Sigmoid colon (tissue), 6 donors: ENCODE measurements at regions not wholly inside any gene's neighbourhood (a gene's known extent, or its start where the extent isn't known, plus 50 kb on each side); places are given as distances from the start of the nearest gene placed in this dataset.
"Not testable (repeated sequence)": the region's sequence is repeated elsewhere in the genome, so short reads cannot be mapped to it uniquely, and the experiment has no call there.

ENCODE experiments used
- DNase-seq: peaks from one replicate; pipeline ENCODE4 v3.0.0-alpha.2; 2019
- H3K27ac ChIP-seq, 4 donors: fragments of 200-600 bp; sonication (generic); one replicate each; pipeline ENCODE4 v1.5.1; 2016 to 2019; ENCODE audit warnings: mild to moderate bottlenecking in 1 of 4
- H3K27me3 ChIP-seq, 3 donors: fragments of 200-600 bp; sonication (generic); one replicate each; pipeline ENCODE4 v1.5.1; 2019; ENCODE audit warnings: mild to moderate bottlenecking in 1 of 3
- H3K36me3 ChIP-seq, 4 donors: fragments of 200-600 bp; sonication (generic); one replicate each; pipeline ENCODE4 v1.5.1; 2016 to 2019
- H3K4me1 ChIP-seq, 4 donors: fragments of 200-600 bp; sonication (generic); one replicate each; pipeline ENCODE4 v1.5.1; 2017 to 2019
- H3K4me3 ChIP-seq, 4 donors: fragments of 200-600 bp; sonication (generic); one replicate each; pipeline ENCODE4 v1.5.1; 2017 to 2019; ENCODE audit warnings: mild to moderate bottlenecking in 2 of 4, moderate library complexity in 1 of 4
- H3K9me3 ChIP-seq, 4 donors: fragments of 200-600 bp in 3 of 4; sonication (generic) in 3 of 4; one replicate each; pipeline versions ENCODE4 v1.5.1 to v1.6.1; 2013 to 2019
- CTCF ChIP-seq, 4 experiments: fragments of 450-650 bp in 3 of 4; fragments of 200-600 bp in 1 of 4; IDR thresholded peaks; one replicate each; pipeline ENCODE4 v1.5.1; 2016 to 2019; ENCODE audit warnings: antibody characterized with exemption in 4 of 4, mild to moderate bottlenecking in 3 of 4, moderate library complexity in 2 of 4
- EP300 ChIP-seq, 4 donors: sonication (generic); formaldehyde crosslinking; IDR thresholded peaks; one replicate each; pipeline ENCODE4 v1.6.1; 2017; ENCODE audit warnings: antibody characterized with exemption in 4 of 4
- POLR2A ChIP-seq, 2 donors: fragments of 450-650 bp; IDR thresholded peaks; one replicate each; pipeline ENCODE4 v1.6.1; 2016; ENCODE audit warnings: antibody characterized with exemption in 2 of 2, mild to moderate bottlenecking in 2 of 2, moderate library complexity in 2 of 2
- POLR2AphosphoS5 ChIP-seq, 4 donors: sonication (generic); formaldehyde crosslinking; IDR thresholded peaks; one replicate each; pipeline ENCODE4 v1.6.1; 2017; ENCODE audit warnings: antibody characterized with exemption in 4 of 4
- WGBS, 2 donors: extraction: QIAGEN DNeasy Blood & Tissue Kit; methylation state at CpG; one replicate each; pipeline ENCODE4 v1.1.7; 2013; 5-methylcytosine and 5-hydroxymethylcytosine counted together
- intact Hi-C: fragments of 100-400 bp; cut with DNase I; formaldehyde crosslinking; loops from one replicate; pipeline ENCODE4 v1.15.1; 2023
- donor health status: healthy with polysubstance abuse.
- donor health status: healthy.

GRCh38 chr10:6987536-6987945, 407.5 kb upstream of the PRKCQ start:
- WGBS, 2 donors = 73 to 82% methylated on average over 8 of the region's 8 CpGs
- DNase-seq = no peak
- H3K27ac ChIP-seq = no peak overlapping the region
- H3K27me3 ChIP-seq = no peaks in the 10 kb centered on the region
- no peaks in the 10 kb centered on the region for H3K4me1 ChIP-seq
- no peak for TF ChIP-seq EP300 (IDR thresholded peaks at IDR 0.05)
- peak in 1 of 4 donors; percentile 7 for TF ChIP-seq POLR2AphosphoS5 (IDR thresholded peaks at IDR 0.05)
- intact Hi-C loops = no loop called here
- no peak overlapping the region for H3K4me3 ChIP-seq
- no peaks in the 10 kb centered on the region for H3K9me3 ChIP-seq
- no peaks in the 10 kb centered on the region for H3K36me3 ChIP-seq

GRCh38 chr10:6986927-6987326, 406.9 kb upstream of the PRKCQ start:
- Histone ChIP-seq H3K4me1 (no peaks in the 10 kb centered on the region), H3K36me3 (no peaks in the 10 kb centered on the region), H3K27me3 (no peaks in the 10 kb centered on the region), H3K9me3 (no peaks in the 10 kb centered on the region), H3K4me3 (no peak overlapping the region), H3K27ac (no peak overlapping the region)
- no peak for DNase-seq
- TF ChIP-seq POLR2A (IDR thresholded peaks at IDR 0.05) (no peak), CTCF (IDR thresholded peaks at IDR 0.05) (no peak), EP300 (IDR thresholded peaks at IDR 0.05) (no peak), POLR2AphosphoS5 (IDR thresholded peaks at IDR 0.05) (no peak)
- intact Hi-C loops = no loop called here
- 93% methylated on average over 10 of the region's 10 CpGs for WGBS, 2 donors

DNA sequence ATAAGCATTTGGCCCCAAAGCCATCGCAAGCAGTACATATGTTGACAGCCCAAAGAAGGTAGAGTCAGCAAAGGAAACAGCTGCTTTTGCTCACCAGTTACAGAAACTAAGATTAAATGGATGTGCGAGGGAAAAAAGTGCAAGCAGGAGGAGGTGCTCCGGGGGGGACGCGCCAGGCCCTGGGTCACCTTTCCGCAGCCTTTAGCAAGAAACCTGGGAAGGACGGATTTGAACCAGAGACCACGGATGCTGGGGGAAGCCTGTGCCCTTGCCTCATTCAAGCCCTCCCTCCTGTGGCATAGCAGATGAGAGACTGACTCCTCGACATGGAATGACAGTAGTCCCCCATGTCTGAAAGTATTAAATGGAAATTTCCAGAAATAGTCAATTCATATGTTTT, 405.6 kb upstream of the PRKCQ start:
- Histone ChIP-seq H3K4me1 (no peaks in the 10 kb centered on the region), H3K4me3 (no peak overlapping the region), H3K36me3 (no peaks in the 10 kb centered on the region), H3K9me3 (no peaks in the 10 kb centered on the region), H3K27ac (no peak overlapping the region), H3K27me3 (no peaks in the 10 kb centered on the region)
- WGBS, 2 donors = 86 to 92% methylated on average over 9 of the region's 9 CpGs
- intact Hi-C loops = no loop called here
- TF ChIP-seq CTCF (IDR thresholded peaks at IDR 0.05) = no peak
- no peak for TF ChIP-seq EP300 (IDR thresholded peaks at IDR 0.05)
- TF ChIP-seq POLR2AphosphoS5 (IDR thresholded peaks at IDR 0.05) = no peak
- no peak for TF ChIP-seq POLR2A (IDR thresholded peaks at IDR 0.05)
- no peak for DNase-seq

DNA sequence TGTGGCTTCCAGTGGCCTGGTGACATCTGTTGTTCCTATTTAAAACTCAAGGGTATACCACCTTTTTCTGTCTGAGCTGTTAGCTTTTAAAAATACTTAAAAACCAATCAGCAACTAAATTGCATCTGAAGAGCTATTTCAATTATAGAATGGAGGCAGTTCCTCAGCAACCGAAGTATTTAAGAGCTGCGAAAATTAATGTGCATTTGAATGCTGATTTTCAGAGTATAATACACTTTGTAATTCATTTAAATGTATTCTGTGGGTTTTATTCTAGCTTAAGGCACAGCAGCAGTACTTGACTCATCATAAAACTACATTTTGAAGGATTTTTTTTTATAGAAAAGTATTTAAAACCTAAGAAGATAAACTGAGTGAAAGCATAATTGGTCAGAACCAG, 404.9 kb upstream of the PRKCQ start:
- intact Hi-C loops = no loop called here
- no peak overlapping the region for H3K4me3 ChIP-seq
- H3K27ac ChIP-seq = no peak overlapping the region
- 93 to 97% methylated on average over 2 of the region's 2 CpGs for WGBS, 2 donors
- no peaks in the 10 kb centered on the region for H3K27me3 ChIP-seq
- no peaks in the 10 kb centered on the region for H3K36me3 ChIP-seq
- no peak for DNase-seq
- H3K4me1 ChIP-seq = no peaks in the 10 kb centered on the region
- H3K9me3 ChIP-seq = no peaks in the 10 kb centered on the region
- TF ChIP-seq POLR2A (IDR thresholded peaks at IDR 0.05) = no peak
- no peak for TF ChIP-seq CTCF (IDR thresholded peaks at IDR 0.05)
- no peak for TF ChIP-seq EP300 (IDR thresholded peaks at IDR 0.05)
- TF ChIP-seq POLR2AphosphoS5 (IDR thresholded peaks at IDR 0.05) = no peak

DNA sequence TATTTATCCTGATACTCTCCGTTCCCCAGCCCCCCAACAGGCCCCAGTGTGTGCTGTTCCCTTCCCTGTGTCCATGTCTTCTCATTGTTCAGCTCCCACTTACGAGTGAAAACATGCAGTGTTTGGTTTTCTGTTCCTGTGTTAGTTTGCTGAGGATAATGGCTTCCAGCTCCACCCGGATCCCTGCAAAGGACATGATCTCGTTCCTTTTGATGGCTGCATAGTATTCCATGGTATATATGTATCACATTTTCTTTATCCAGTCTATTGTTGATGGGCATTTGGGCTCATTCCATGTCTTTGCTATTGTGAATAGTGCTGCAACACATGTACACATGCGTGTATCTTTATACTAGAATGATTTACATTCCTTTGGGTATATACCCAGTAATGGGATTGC, 403.9 kb upstream of the PRKCQ start:
- intact Hi-C loops, H3K4me3 ChIP-seq: not testable (repeated sequence)

GRCh38 chr10:6980353-6980752, 400.3 kb upstream of the PRKCQ start:
- Histone ChIP-seq H3K9me3 (no peaks in the 10 kb centered on the region), H3K36me3 (no peaks in the 10 kb centered on the region), H3K27ac (no peak overlapping the region), H3K4me1 (no peaks in the 10 kb centered on the region), H3K4me3 (no peak overlapping the region), H3K27me3 (no peaks in the 10 kb centered on the region)
- 52 to 60% methylated on average over 4 of the region's 4 CpGs for WGBS, 2 donors
- no peak for DNase-seq
- intact Hi-C loops = no loop called here
- no peak for TF ChIP-seq EP300 (IDR thresholded peaks at IDR 0.05)
- no peak for TF ChIP-seq CTCF (IDR thresholded peaks at IDR 0.05)
- no peak for TF ChIP-seq POLR2A (IDR thresholded peaks at IDR 0.05)
- TF ChIP-seq POLR2AphosphoS5 (IDR thresholded peaks at IDR 0.05) = no peak

More for the DNA sequence above, 403.9 kb upstream of the PRKCQ start:
- DNase-seq, H3K27me3 ChIP-seq, H3K9me3 ChIP-seq, H3K36me3 ChIP-seq, H3K27ac ChIP-seq, H3K4me1 ChIP-seq: not testable (repeated sequence)
- WGBS, 2 donors = 78 to 90% methylated on average over 4 to 5 of the region's 5 CpGs
